HepG2 (cell line): ENCODE measurements at regions not wholly inside any gene's neighbourhood (a gene's known extent, or its start where the extent isn't known, plus 50 kb on each side); places are given as distances from the start of the nearest gene placed in this dataset.

Source experiments
- DPF2 ChIP-seq: sonication (generic); formaldehyde crosslinking; IDR thresholded peaks from 2 replicates; pipeline ENCODE4 v1.4.0; 2020; ENCODE audit warnings: mild to moderate bottlenecking, low read depth, missing genetic modification reagents, borderline replicate concordance
- E2F5 ChIP-seq: sonication (generic); formaldehyde crosslinking; conservative IDR thresholded peaks from 2 replicates; pipeline ENCODE4 v1.4.0; 2020; ENCODE audit warnings: missing genetic modification reagents
- ELF3 ChIP-seq: IDR thresholded peaks from 2 replicates; pipeline ENCODE4 v1.6.1; 2016; ENCODE audit warnings: missing genetic modification reagents, missing compliant biosample characterization
- FUBP1 ChIP-seq: sonication (generic); formaldehyde crosslinking; IDR thresholded peaks from 2 replicates; pipeline ENCODE4 v1.5.1; 2020; ENCODE audit warnings: missing genetic modification reagents, mild to moderate bottlenecking, borderline replicate concordance
- GMEB1 ChIP-seq: sonication (generic); formaldehyde crosslinking; IDR thresholded peaks from 2 replicates; pipeline ENCODE4 v1.5.1; 2020; ENCODE audit warnings: missing genetic modification reagents, mild to moderate bottlenecking, borderline replicate concordance
- MED1 ChIP-seq: sonication (generic); formaldehyde crosslinking; IDR thresholded peaks from 2 replicates; pipeline ENCODE4 v1.4.0; 2020; ENCODE audit warnings: missing genetic modification reagents
- NFE2L1 ChIP-seq: sonication (generic); formaldehyde crosslinking; IDR thresholded peaks from 2 replicates; pipeline ENCODE4 v1.4.0; 2020; ENCODE audit warnings: missing genetic modification reagents, mild to moderate bottlenecking, borderline replicate concordance
- PHF21A ChIP-seq: sonication (generic); formaldehyde crosslinking; IDR thresholded peaks from 2 replicates; pipeline ENCODE4 v1.5.0; 2020; ENCODE audit warnings: mild to moderate bottlenecking, missing genetic modification reagents
- REL ChIP-seq: sonication (generic); formaldehyde crosslinking; conservative IDR thresholded peaks from 2 replicates; pipeline ENCODE4 v1.8.0; 2022; ENCODE audit warnings: mild to moderate bottlenecking, missing genetic modification reagents, moderate library complexity
- TMF1 ChIP-seq: sonication (generic); formaldehyde crosslinking; IDR thresholded peaks from 2 replicates; pipeline ENCODE4 v1.8.1; 2022; ENCODE audit warnings: low read depth, missing genetic modification reagents
- U2AF1 ChIP-seq: fragments of 200-400 bp; formaldehyde crosslinking; optimal IDR thresholded peaks from 2 replicates; pipeline ENCODE3; 2017; ENCODE audit warnings: mild to moderate bottlenecking, low read depth, low read length
- ZBTB33 ChIP-seq: sonication (generic); formaldehyde crosslinking; IDR thresholded peaks from 2 replicates; pipeline ENCODE4 v1.4.0; 2020; ENCODE audit warnings: missing genetic modification reagents
- ZBTB34 ChIP-seq: sonication (generic); formaldehyde crosslinking; IDR thresholded peaks from 2 replicates; pipeline ENCODE4 v1.8.0; 2022; ENCODE audit warnings: mild to moderate bottlenecking, missing genetic modification reagents
- ZFP91 ChIP-seq: sonication (generic); formaldehyde crosslinking; IDR thresholded peaks from 2 replicates; pipeline ENCODE4 v1.9.0; 2022; ENCODE audit warnings: missing genetic modification reagents, mild to moderate bottlenecking, borderline replicate concordance
- ZKSCAN1 ChIP-seq: fragments of 150-350 bp; IDR thresholded peaks from 2 replicates; pipeline ENCODE4 v1.6.1; 2014; ENCODE audit warnings: low read length
- ZNF350 ChIP-seq: sonication (generic); formaldehyde crosslinking; IDR thresholded peaks from 2 replicates; pipeline ENCODE4 v1.4.0; 2020; ENCODE audit warnings: mild to moderate bottlenecking, low read depth, missing genetic modification reagents, borderline replicate concordance
- ZNF382 ChIP-seq: sonication (generic); formaldehyde crosslinking; IDR thresholded peaks from 2 replicates; pipeline ENCODE4 v1.5.0; 2020; ENCODE audit warnings: missing genetic modification reagents, mild to moderate bottlenecking, borderline replicate concordance
- ZNF572 ChIP-seq: sonication (generic); formaldehyde crosslinking; IDR thresholded peaks from 2 replicates; pipeline ENCODE4 v1.5.1; 2020; ENCODE audit warnings: mild to moderate bottlenecking, missing genetic modification reagents

- TF ChIP-seq ZBTB34 (CRISPR knock-in tag) (no peak), E2F5 (CRISPR knock-in tag) (no peak), ZFP91 (CRISPR knock-in tag) (peak; percentile 46; the same call in 1 of the 2 replicates), ZBTB33 (CRISPR knock-in tag) (no peak), ZKSCAN1 (no peak), REL (CRISPR knock-in tag) (no peak), U2AF1 (no peak), ELF3 (CRISPR knock-in tag) (0 out of 2 replicates have a peak, but pooled peaks have one; percentile 16), ZNF350 (CRISPR knock-in tag) (peak; percentile 75; the same call in 1 of the 2 replicates), TMF1 (CRISPR knock-in tag) (no peak), ZNF382 (CRISPR knock-in tag) (no peak), GMEB1 (CRISPR knock-in tag) (no peak), PHF21A (CRISPR knock-in tag) (peak; percentile 30; the same call in 1 of the 2 replicates), FUBP1 (no peak), ZNF572 (CRISPR knock-in tag) (no peak), MED1 (0 out of 2 replicates have a peak, but pooled peaks have one; percentile 1), DPF2 (CRISPR knock-in tag) (no peak), NFE2L1 (CRISPR knock-in tag) (no peak)
Measured at GRCh38 chr2:20111311-20112131, 60.1 kb upstream of the LAPTM4A start (continued).
